ENCODE measurements at regions not wholly inside any gene's neighbourhood (a gene's known extent, or its start where the extent isn't known, plus 50 kb on each side); places are given as distances from the start of the nearest gene placed in this dataset.

GRCh38 chr6:147078106-147078505 lies 126.1 kb upstream of the STXBP5 start:
- FAIRE-seq = no peak
- ATAC-seq = no peak
- Histone ChIP-seq H3K4me3 (replicated peaks in 1 of 3; ENCODE audit: insufficient read depth in 1 of 3, low read depth in 2 of 3, low read length in 3 of 3) (no peak overlapping the region), H3K27me3 (ENCODE audit: control insufficient read depth in 1 of 2, insufficient read depth in 2 of 2, low read length in 2 of 2) (peaks cover 0 to 2% of the 10 kb centered on the region in 2 experiments; a peak in 1 of 5 replicates), H3K79me2 (ENCODE audit: insufficient read depth, low read length) (no peaks in the 10 kb centered on the region), H2AFZ (ENCODE audit: low read length) (no peak overlapping the region), H4K20me1 (ENCODE audit: insufficient read depth, low read length) (no peaks in the 10 kb centered on the region), H3K27ac (ENCODE audit: extremely low read length, insufficient read depth, low read length) (no peak overlapping the region), H3K9me3 (ENCODE audit: low read length) (no peaks in the 10 kb centered on the region), H3K4me2 (ENCODE audit: low read depth, low read length) (no peak overlapping the region), H3K36me3 (replicated peaks in 1 of 2; ENCODE audit: control insufficient read depth in 1 of 2, insufficient read depth in 2 of 2, low read length in 2 of 2) (no peaks in the 10 kb centered on the region), H3K9ac (ENCODE audit: insufficient read depth, low read depth, low read length) (no peak overlapping the region), H3K4me1 (ENCODE audit: insufficient read depth, low read length) (no peaks in the 10 kb centered on the region)
- CTCF ChIA-PET (ENCODE audit: low intra/inter-chr PET ratio, low total read pairs) = no interaction called here
- intact Hi-C loops (cut with micrococcal nuclease; ENCODE audit: unreplicated experiment) = no loop called here
- WGBS (ENCODE audit: low lambda C conversion rate) = 8% methylated on average over 2 of the region's 2 CpGs
- BruUV-seq (replicated peaks) = no TSS peak
- POLR2A ChIA-PET = no interaction called here
- TF ChIP-seq KDM5B (CRISPR knock-in tag; IDR thresholded peaks at IDR 0.05; ENCODE audit: borderline replicate concordance) (no peak), RFX1 (IDR thresholded peaks at IDR 0.05) (no peak), ZNF691 (CRISPR knock-in tag; IDR thresholded peaks at IDR 0.05; ENCODE audit: borderline replicate concordance, low read depth) (no peak), CC2D1A (CRISPR knock-in tag; IDR thresholded peaks at IDR 0.05) (no peak), KAT2B (IDR thresholded peaks at IDR 0.05; ENCODE audit: borderline replicate concordance, low read depth, low read length) (no peak), PAXIP1 (CRISPR knock-in tag; conservative IDR thresholded peaks at IDR 0.05) (no peak), HHEX (CRISPR knock-in tag; IDR thresholded peaks at IDR 0.05) (no peak), TBL1XR1 (IDR thresholded peaks at IDR 0.05; ENCODE audit: borderline replicate concordance, low read length, partially characterized antibody) (no peak)
- TF ChIP-seq, protein P1, sequence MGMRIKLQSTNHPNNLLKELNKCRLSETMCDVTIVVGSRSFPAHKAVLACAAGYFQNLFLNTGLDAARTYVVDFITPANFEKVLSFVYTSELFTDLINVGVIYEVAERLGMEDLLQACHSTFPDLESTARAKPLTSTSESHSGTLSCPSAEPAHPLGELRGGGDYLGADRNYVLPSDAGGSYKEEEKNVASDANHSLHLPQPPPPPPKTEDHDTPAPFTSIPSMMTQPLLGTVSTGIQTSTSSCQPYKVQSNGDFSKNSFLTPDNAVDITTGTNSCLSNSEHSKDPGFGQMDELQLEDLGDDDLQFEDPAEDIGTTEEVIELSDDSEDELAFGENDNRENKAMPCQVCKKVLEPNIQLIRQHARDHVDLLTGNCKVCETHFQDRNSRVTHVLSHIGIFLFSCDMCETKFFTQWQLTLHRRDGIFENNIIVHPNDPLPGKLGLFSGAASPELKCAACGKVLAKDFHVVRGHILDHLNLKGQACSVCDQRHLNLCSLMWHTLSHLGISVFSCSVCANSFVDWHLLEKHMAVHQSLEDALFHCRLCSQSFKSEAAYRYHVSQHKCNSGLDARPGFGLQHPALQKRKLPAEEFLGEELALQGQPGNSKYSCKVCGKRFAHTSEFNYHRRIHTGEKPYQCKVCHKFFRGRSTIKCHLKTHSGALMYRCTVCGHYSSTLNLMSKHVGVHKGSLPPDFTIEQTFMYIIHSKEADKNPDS (CRISPR knock-in tag; IDR thresholded peaks at IDR 0.05) = no peak
- TF ChIP-seq, protein P2, sequence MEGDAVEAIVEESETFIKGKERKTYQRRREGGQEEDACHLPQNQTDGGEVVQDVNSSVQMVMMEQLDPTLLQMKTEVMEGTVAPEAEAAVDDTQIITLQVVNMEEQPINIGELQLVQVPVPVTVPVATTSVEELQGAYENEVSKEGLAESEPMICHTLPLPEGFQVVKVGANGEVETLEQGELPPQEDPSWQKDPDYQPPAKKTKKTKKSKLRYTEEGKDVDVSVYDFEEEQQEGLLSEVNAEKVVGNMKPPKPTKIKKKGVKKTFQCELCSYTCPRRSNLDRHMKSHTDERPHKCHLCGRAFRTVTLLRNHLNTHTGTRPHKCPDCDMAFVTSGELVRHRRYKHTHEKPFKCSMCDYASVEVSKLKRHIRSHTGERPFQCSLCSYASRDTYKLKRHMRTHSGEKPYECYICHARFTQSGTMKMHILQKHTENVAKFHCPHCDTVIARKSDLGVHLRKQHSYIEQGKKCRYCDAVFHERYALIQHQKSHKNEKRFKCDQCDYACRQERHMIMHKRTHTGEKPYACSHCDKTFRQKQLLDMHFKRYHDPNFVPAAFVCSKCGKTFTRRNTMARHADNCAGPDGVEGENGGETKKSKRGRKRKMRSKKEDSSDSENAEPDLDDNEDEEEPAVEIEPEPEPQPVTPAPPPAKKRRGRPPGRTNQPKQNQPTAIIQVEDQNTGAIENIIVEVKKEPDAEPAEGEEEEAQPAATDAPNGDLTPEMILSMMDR (CRISPR knock-in tag; IDR thresholded peaks at IDR 0.05) = no peak
- in situ Hi-C loops (cut with HindIII; ENCODE audit: extremely low pct_ligation_motif_present, low pct_unique_long_range_greater_than_20kb) = no loop called here
- no peak for DNase-seq (ENCODE audit: low spot score)
